ENCODE measurements at regions not wholly inside any gene's neighbourhood (a gene's known extent, or its start where the extent isn't known, plus 50 kb on each side); places are given as distances from the start of the nearest gene placed in this dataset.

- no peak for DNase-seq
Measured at GRCh38 chr13:70884196-70884595, 775.9 kb upstream of the KLHL1 start.

GRCh38 chr13:70874636-70875035 lies 766.4 kb upstream of the KLHL1 start:
- no peak for DNase-seq

- DNase-seq = no peak
Measured at GRCh38 chr13:70864731-70865130, 756.5 kb upstream of the KLHL1 start.

- DNase-seq = no peak
Measured at GRCh38 chr13:70856711-70857110, 748.5 kb upstream of the KLHL1 start.

GRCh38 chr13:70856025-70856424 lies 747.8 kb upstream of the KLHL1 start:
- DNase-seq = no peak

GRCh38 chr13:70849222-70849621 lies 741.0 kb upstream of the KLHL1 start:
- DNase-seq = no peak

- no peak for DNase-seq
Measured at GRCh38 chr13:70844391-70845108, 736.3 kb upstream of the KLHL1 start.

GRCh38 chr13:70842062-70842644 lies 733.9 kb upstream of the KLHL1 start:
- no peak for DNase-seq

GRCh38 chr13:70841240-70842061 lies 733.2 kb upstream of the KLHL1 start:
- no peak for DNase-seq

GRCh38 chr13:70835371-70835770 lies 727.1 kb upstream of the KLHL1 start:
- DNase-seq = no peak

GRCh38 chr13:70829748-70830147 lies 721.5 kb upstream of the KLHL1 start:
- no peak for DNase-seq

- DNase-seq = peak; percentile 22
Measured at GRCh38 chr13:70817576-70817975, 709.3 kb upstream of the KLHL1 start.

GRCh38 chr13:70816853-70817252 lies 708.6 kb upstream of the KLHL1 start:
- DNase-seq = no peak

- no peak for DNase-seq
Measured at GRCh38 chr13:70814684-70815083, 706.4 kb upstream of the KLHL1 start.

- DNase-seq = peak; percentile 65
Measured at GRCh38 chr13:70812481-70812880, 704.2 kb upstream of the KLHL1 start.

- no peak for DNase-seq
Measured at GRCh38 chr13:70809588-70809987, 701.3 kb upstream of the KLHL1 start.

- no peak for DNase-seq
Measured at GRCh38 chr13:70798385-70798784, 690.1 kb upstream of the KLHL1 start.

GRCh38 chr13:70795484-70795883 lies 687.2 kb upstream of the KLHL1 start:
- DNase-seq = peak; percentile 30

- no peak for DNase-seq
Measured at GRCh38 chr13:70792121-70792520, 683.9 kb upstream of the KLHL1 start.

GRCh38 chr13:70789751-70790150 lies 681.5 kb upstream of the KLHL1 start:
- DNase-seq = no peak

GRCh38 chr13:70788074-70788473 lies 679.8 kb upstream of the KLHL1 start:
- DNase-seq = no peak

- DNase-seq = peak; percentile 0
Measured at GRCh38 chr13:70784207-70784989, 676.1 kb upstream of the KLHL1 start.

GRCh38 chr13:70769817-70770216 lies 661.6 kb upstream of the KLHL1 start:
- no peak for DNase-seq

Data from fibroblast of skin of abdomen (primary cell).